NT2/D1 (cell line): ENCODE measurements at regions not wholly inside any gene's neighbourhood (a gene's known extent, or its start where the extent isn't known, plus 50 kb on each side); places are given as distances from the start of the nearest gene placed in this dataset.

Experiments
- SUZ12 ChIP-seq: IDR thresholded peaks from 2 replicates; pipeline ENCODE4 v1.6.1; 2011; ENCODE audit not compliant: insufficient read length, insufficient read depth; ENCODE audit errors: extremely low read depth
- YY1 ChIP-seq: IDR thresholded peaks from 2 replicates; pipeline ENCODE4 v1.6.1; 2011; ENCODE audit not compliant: insufficient read length, insufficient read depth
- ZNF274 ChIP-seq: IDR thresholded peaks from 2 replicates; pipeline ENCODE4 v1.6.1; 2011; ENCODE audit warnings: mild to moderate bottlenecking, low read depth, low read length

DNA sequence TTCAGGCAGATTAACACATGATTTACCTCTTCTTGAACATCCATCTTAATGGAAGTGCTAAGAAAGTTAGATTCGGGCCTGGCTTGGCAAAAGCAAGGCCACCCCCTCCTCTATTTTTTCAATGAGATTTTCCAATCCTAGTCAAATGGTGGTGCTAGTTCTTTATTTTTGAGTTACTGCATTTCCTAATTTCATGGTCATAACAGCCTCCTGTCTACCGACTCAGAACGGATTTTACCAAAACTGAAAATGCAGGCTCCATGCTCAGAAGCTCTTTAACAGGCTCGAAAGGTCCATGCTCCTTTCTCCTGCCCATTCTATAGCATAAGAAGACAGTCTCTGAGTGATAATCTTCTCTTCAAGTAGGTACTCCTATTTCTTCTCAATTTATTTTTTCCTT is 117.2 kb upstream of the ESR1 start:
- TF ChIP-seq ZNF274 (no peak), SUZ12 (no peak), YY1 (no peak)
